HG02938 (cell line): ENCODE measurements at regions not wholly inside any gene's neighbourhood (a gene's known extent, or its start where the extent isn't known, plus 50 kb on each side); places are given as distances from the start of the nearest gene placed in this dataset.
"Not testable (repeated sequence)": the region's sequence is repeated elsewhere in the genome, so short reads cannot be mapped to it uniquely, and the experiment has no call there.

Source experiments
- ATAC-seq: cut with Tn5 transposase; IDR thresholded peaks from one replicate; pipeline ENCODE4 v1.9.1; 2021; ENCODE audit warnings: mild to moderate bottlenecking, moderate library complexity; ENCODE audit not compliant: unreplicated experiment

- no peak for ATAC-seq
Measured at GRCh38 chr5:156219483-156220005, 107.4 kb upstream of the SGCD start.

DNA sequence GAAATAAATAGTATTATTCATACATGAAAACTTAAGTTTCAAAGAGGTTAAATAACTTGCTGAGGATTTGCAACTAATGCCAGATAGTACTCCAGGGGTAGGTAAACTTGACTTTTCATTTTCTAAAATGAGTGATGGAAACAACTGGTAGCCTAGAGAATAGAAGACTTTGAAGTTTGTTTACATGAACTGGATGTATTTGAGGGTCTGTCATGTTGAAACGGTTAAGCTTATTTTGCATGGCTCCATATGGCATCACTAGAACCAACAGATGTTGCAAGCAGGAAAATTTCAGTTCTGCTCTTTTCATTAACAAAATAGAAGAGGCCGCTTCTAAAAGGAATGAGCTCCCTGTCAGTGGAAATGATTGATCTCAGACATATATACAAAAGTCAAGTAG is 105.1 kb upstream of the SGCD start:
- ATAC-seq = no peak

DNA sequence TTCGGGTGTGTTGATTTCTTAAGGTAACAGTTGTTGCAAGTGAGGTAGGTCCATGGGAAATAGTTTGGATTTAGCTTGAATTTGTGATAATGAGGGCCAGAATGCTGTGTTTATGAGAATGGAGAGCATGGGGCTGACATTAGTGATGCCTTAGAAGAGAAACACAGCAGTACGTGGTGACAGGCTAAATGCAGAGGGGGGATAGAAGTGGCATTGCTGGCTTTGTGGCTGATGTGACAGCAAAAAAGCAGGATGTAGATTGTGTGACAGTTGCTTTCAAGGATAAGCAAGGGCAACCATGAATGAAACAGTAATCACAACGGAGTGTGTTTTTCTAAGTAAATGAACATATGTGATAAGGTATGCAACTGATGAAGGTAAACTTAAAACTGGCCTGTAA is 103.4 kb upstream of the SGCD start:
- no peak for ATAC-seq

DNA sequence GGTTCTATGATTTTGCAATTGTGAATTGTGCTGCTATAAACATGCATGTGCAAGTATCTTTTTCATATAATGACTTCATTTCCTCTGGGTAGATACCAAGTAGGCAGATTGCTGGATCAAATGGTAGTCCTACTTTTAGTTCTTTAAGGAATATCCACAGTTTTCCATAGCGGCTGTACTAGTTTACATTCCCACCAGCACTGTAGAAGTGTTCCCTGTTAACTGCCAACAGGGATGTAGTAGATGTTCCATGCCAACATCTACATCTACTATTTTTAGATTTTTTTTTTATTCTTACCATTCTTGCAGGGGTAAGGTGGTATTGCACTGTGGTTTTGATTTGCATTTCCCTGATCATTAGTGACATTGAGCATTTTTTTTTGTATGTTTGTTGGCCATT is 100.5 kb upstream of the SGCD start:
- ATAC-seq = not testable (repeated sequence)

DNA sequence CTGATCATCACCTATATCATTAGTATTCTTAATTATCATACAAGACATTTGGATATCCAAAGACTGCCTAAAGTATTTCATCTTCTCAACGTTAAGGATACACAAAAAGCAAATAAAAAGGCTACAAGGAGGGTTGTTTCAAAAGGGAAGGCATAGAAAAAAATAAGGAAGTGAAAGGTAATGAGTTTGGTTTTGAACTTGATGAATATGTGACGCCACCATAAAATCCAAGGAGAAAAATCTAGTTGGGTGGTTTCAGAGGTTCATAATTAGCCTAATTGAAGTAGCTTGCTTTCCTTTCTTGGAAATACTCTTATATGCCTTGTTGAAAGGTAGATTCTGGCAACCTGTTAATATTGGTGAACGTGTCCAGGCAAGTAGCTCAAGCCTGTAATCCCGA is 96.1 kb upstream of the SGCD start:
- no peak for ATAC-seq

GRCh38 chr5:156232251-156232869 is 94.6 kb upstream of the SGCD start:
- no peak for ATAC-seq

- ATAC-seq = no peak
Measured at GRCh38 chr5:156237361-156237760, 89.6 kb upstream of the SGCD start.

GRCh38 chr5:156239800-156240199 is 87.2 kb upstream of the SGCD start:
- ATAC-seq = no peak

- ATAC-seq = no peak
Measured at GRCh38 chr5:156240414-156240813, 86.5 kb upstream of the SGCD start.

GRCh38 chr5:156241266-156241665 is 85.7 kb upstream of the SGCD start:
- no peak for ATAC-seq

DNA sequence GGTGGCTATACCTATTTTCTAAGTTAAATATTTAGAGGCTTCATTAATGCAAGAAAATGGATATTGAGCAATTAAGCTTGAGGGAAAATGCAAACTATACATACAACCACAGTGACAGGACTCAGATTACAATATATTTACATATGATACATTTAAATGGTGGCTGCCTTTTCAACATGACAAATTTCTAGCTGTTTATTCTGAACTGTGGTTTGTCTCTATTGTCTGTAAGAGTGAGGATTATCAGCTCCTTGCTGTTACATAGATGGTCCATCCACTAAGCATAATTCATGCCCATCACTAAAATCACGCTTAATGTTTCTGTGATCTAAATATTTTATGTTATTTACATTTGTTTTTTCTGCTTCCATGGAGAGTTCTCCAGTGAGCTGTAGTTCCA is 81.1 kb upstream of the SGCD start:
- ATAC-seq = no peak

DNA sequence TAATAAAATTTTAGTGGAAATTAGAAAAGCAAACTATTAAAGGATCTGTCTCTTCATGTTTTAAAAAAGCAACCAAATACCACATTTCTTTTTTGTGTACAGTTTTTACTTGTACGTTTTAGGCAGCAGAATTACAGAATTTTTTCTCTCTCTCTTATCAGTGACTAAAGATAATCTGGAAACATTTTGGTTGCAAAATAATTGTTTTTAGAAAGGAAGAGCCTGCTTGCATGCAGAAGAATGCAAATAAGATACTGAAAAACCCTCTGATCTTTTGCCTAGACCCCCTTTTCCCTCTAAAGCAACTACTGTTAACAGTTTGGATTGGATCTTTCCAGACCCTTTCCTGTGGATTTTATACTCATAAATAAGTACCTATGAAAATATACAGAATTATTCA is 75.9 kb upstream of the SGCD start:
- no peak for ATAC-seq

- no peak for ATAC-seq
Measured at GRCh38 chr5:156253130-156253529, 73.8 kb upstream of the SGCD start.

GRCh38 chr5:156254196-156254595 is 72.8 kb upstream of the SGCD start:
- no peak for ATAC-seq

DNA sequence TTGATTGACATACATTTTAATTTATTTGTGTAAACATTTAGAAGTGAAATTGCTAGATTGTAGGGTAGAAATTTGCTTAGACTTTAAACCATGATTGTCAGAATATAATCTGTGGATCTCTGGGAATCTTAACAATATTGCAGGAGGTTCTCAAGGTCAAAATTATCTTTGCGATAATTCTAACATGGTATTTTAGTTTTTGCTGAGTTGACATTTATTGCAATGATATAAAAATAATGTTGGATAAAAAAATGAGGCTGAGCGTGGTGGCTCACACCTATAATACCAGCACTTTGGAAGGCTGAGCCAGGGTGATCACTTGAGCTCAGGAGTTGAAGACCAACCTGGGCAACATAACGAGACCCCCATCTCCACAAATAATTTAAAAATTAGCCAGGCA is 70.3 kb upstream of the SGCD start:
- no peak for ATAC-seq

GRCh38 chr5:156258934-156259333 is 68.0 kb upstream of the SGCD start:
- no peak for ATAC-seq

DNA sequence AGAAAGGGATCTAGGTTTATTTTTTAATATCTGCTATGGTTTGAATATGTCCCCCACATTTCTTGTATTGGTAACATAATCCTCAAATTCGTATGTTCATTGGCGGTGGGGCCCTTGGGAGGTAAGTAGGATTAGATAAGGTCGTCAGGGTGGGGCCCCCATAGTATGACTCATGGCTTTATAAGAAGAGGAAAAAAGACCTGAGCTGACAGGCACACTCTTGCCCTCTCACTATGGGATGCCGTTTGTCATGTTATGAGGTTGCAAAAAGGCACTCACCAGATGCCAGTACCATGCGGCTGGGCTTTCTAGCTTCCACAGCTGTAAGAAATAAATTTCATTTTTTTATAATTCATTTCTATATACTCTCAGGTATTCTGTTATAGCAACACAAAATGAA is 67.3 kb upstream of the SGCD start:
- no peak for ATAC-seq

GRCh38 chr5:156261275-156261939 is 65.6 kb upstream of the SGCD start:
- ATAC-seq = no peak

GRCh38 chr5:156271569-156271968 is 55.4 kb upstream of the SGCD start:
- no peak for ATAC-seq

- no peak for ATAC-seq
Measured at GRCh38 chr5:156272139-156272538, 54.8 kb upstream of the SGCD start.

GRCh38 chr5:156273325-156273724 is 53.6 kb upstream of the SGCD start:
- ATAC-seq = no peak

DNA sequence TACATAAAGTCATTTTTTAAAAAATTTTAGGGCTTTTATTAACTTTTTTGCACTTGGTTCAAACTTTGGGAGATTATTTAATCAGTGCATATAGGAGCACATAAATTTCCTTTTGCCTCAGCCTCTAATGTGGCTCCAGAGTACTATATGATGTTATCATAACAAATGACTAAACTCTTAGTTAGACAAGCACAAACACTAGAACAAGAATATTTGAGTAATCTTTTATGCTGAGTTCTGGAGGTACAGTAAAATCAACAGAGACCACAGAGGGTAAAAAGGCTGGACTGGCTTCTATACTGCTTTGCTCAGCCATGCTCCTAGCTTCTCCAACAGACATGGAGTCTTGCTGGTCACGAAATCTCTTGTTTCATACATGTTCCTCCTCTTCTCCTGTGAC is 52.5 kb upstream of the SGCD start:
- no peak for ATAC-seq
